ENCODE measurements at regions not wholly inside any gene's neighbourhood (a gene's known extent, or its start where the extent isn't known, plus 50 kb on each side); places are given as distances from the start of the nearest gene placed in this dataset.

- Histone ChIP-seq H4K91ac (ENCODE audit: low read depth, low read length) (no peak overlapping the region), H3K4me2 (ENCODE audit: low read length) (no peak overlapping the region), H3K4me1 (ENCODE audit: control insufficient read depth in 1 of 2, insufficient read depth in 2 of 2, low read length in 2 of 2) (peaks cover 5 to 11% of the 10 kb centered on the region in 2 experiments), H2AFZ (ENCODE audit: insufficient read depth, low read length, poor library complexity) (no peak overlapping the region), H3K36me3 (ENCODE audit: control insufficient read depth in 1 of 2, insufficient read depth in 2 of 2, low read length in 2 of 2) (no peaks in the 10 kb centered on the region), H3K79me2 (ENCODE audit: control insufficient read depth, insufficient read depth, low read length, poor library complexity) (no peaks in the 10 kb centered on the region), H2BK120ac (ENCODE audit: insufficient read depth, low read length, poor library complexity) (no peak overlapping the region), H3K4me3 (ENCODE audit: low read depth, low read length) (no peak overlapping the region), H4K12ac (ENCODE audit: low read depth, low read length) (no peak overlapping the region), H3K9ac (ENCODE audit: low read length) (no peak overlapping the region), H3K18ac (ENCODE audit: low read length) (no peak overlapping the region), H2BK12ac (ENCODE audit: low read length) (no peak overlapping the region), H2BK5ac (ENCODE audit: low read depth, low read length, poor library complexity) (no peak overlapping the region), H4K8ac (ENCODE audit: low read depth, low read length) (no peak overlapping the region), H3K27me3 (ENCODE audit: insufficient read depth, low read length) (no peaks in the 10 kb centered on the region), H3K23ac (ENCODE audit: low read length) (no peak overlapping the region), H3K79me1 (ENCODE audit: low read length) (no peaks in the 10 kb centered on the region), H3K14ac (ENCODE audit: low read length) (no peak overlapping the region), H3K9me3 (ENCODE audit: insufficient read depth, low read depth, low read length) (no peaks in the 10 kb centered on the region), H2AK5ac (ENCODE audit: low read length) (no peak overlapping the region), H3K27ac (ENCODE audit: low read depth, low read length) (no peak overlapping the region), H3K4ac (ENCODE audit: low read depth, low read length) (no peak overlapping the region)
- no peak for DNase-seq
- no CpG with 5 or more reads among the region's 6 CpGs for WGBS (ENCODE audit: extremely low coverage, insufficient coverage, insufficient read length)
These were observed 144.0 kb downstream of the DDX1 start for GRCh38 chr2:15735484-15736326.

- no CpG with 5 or more reads among the region's 4 CpGs for WGBS (ENCODE audit: extremely low coverage, insufficient coverage, insufficient read length)
These were observed 144.9 kb downstream of the DDX1 start for GRCh38 chr2:15736396-15737180.

GRCh38 chr2:15737314-15738224 is 145.9 kb downstream of the DDX1 start:
- Histone ChIP-seq H3K27me3 (ENCODE audit: insufficient read depth, low read length) (no peaks in the 10 kb centered on the region), H2AFZ (ENCODE audit: insufficient read depth, low read length, poor library complexity) (no peak overlapping the region), H3K14ac (ENCODE audit: low read length) (no peak overlapping the region), H3K18ac (ENCODE audit: low read length) (no peak overlapping the region), H3K23ac (ENCODE audit: low read length) (no peak overlapping the region), H3K4me3 (ENCODE audit: low read depth, low read length) (no peak overlapping the region), H4K91ac (ENCODE audit: low read depth, low read length) (no peak overlapping the region), H3K4ac (ENCODE audit: low read depth, low read length) (no peak overlapping the region), H3K4me1 (ENCODE audit: control insufficient read depth in 1 of 2, insufficient read depth in 2 of 2, low read length in 2 of 2) (peaks cover 0 to 6% of the 10 kb centered on the region in 2 experiments), H3K79me1 (ENCODE audit: low read length) (no peaks in the 10 kb centered on the region), H2AK5ac (ENCODE audit: low read length) (no peak overlapping the region), H3K4me2 (ENCODE audit: low read length) (no peak overlapping the region), H3K9ac (ENCODE audit: low read length) (no peak overlapping the region), H2BK5ac (ENCODE audit: low read depth, low read length, poor library complexity) (no peak overlapping the region), H2BK120ac (ENCODE audit: insufficient read depth, low read length, poor library complexity) (no peak overlapping the region), H3K9me3 (ENCODE audit: insufficient read depth, low read depth, low read length) (peaks cover 2% of the 10 kb centered on the region), H3K27ac (ENCODE audit: low read depth, low read length) (no peak overlapping the region), H4K12ac (ENCODE audit: low read depth, low read length) (no peak overlapping the region), H3K79me2 (ENCODE audit: control insufficient read depth, insufficient read depth, low read length, poor library complexity) (no peaks in the 10 kb centered on the region), H2BK12ac (ENCODE audit: low read length) (no peak overlapping the region), H3K36me3 (ENCODE audit: control insufficient read depth in 1 of 2, insufficient read depth in 2 of 2, low read length in 2 of 2) (no peaks in the 10 kb centered on the region), H4K8ac (ENCODE audit: low read depth, low read length) (no peak overlapping the region)
- no peak for DNase-seq
- WGBS (ENCODE audit: extremely low coverage, insufficient coverage, insufficient read length): no CpG with 5 or more reads among the region's 5 CpGs

More at GRCh38 chr2:15736396-15737180, 144.9 kb downstream of the DDX1 start:
- no peak overlapping the region for H2BK5ac ChIP-seq (ENCODE audit: low read depth, low read length, poor library complexity)
- no peak overlapping the region for H4K91ac ChIP-seq (ENCODE audit: low read depth, low read length)
- H3K79me1 ChIP-seq (ENCODE audit: low read length): no peaks in the 10 kb centered on the region
- H3K27ac ChIP-seq (ENCODE audit: low read depth, low read length): no peak overlapping the region
- no peak overlapping the region for H2BK120ac ChIP-seq (ENCODE audit: insufficient read depth, low read length, poor library complexity)
- H3K18ac ChIP-seq (ENCODE audit: low read length): no peak overlapping the region
- H3K9me3 ChIP-seq (ENCODE audit: insufficient read depth, low read depth, low read length): no peaks in the 10 kb centered on the region
- no peak for DNase-seq
- no peak overlapping the region for H3K23ac ChIP-seq (ENCODE audit: low read length)
- no peak overlapping the region for H3K9ac ChIP-seq (ENCODE audit: low read length)
- H3K14ac ChIP-seq (ENCODE audit: low read length): no peak overlapping the region
- H3K27me3 ChIP-seq (ENCODE audit: insufficient read depth, low read length): no peaks in the 10 kb centered on the region
- H3K4me1 ChIP-seq (ENCODE audit: control insufficient read depth in 1 of 2, insufficient read depth in 2 of 2, low read length in 2 of 2): peaks cover 0 to 6% of the 10 kb centered on the region in 2 experiments
- no peak overlapping the region for H3K4me2 ChIP-seq (ENCODE audit: low read length)
- no peak overlapping the region for H2BK12ac ChIP-seq (ENCODE audit: low read length)
- H2AK5ac ChIP-seq (ENCODE audit: low read length): no peak overlapping the region
- no peak overlapping the region for H4K8ac ChIP-seq (ENCODE audit: low read depth, low read length)
- no peaks in the 10 kb centered on the region for H3K36me3 ChIP-seq (ENCODE audit: control insufficient read depth in 1 of 2, insufficient read depth in 2 of 2, low read length in 2 of 2)
- H3K4ac ChIP-seq (ENCODE audit: low read depth, low read length): no peak overlapping the region
- no peak overlapping the region for H2AFZ ChIP-seq (ENCODE audit: insufficient read depth, low read length, poor library complexity)
- H3K79me2 ChIP-seq (ENCODE audit: control insufficient read depth, insufficient read depth, low read length, poor library complexity): no peaks in the 10 kb centered on the region
- no peak overlapping the region for H4K12ac ChIP-seq (ENCODE audit: low read depth, low read length)
- no peak overlapping the region for H3K4me3 ChIP-seq (ENCODE audit: low read depth, low read length)

- Histone ChIP-seq H4K12ac (ENCODE audit: low read depth, low read length) (no peak overlapping the region), H3K79me1 (ENCODE audit: low read length) (no peaks in the 10 kb centered on the region), H4K91ac (ENCODE audit: low read depth, low read length) (no peak overlapping the region), H3K4me1 (ENCODE audit: control insufficient read depth in 1 of 2, insufficient read depth in 2 of 2, low read length in 2 of 2) (peaks cover 0 to 6% of the 10 kb centered on the region in 2 experiments), H4K8ac (ENCODE audit: low read depth, low read length) (no peak overlapping the region), H3K79me2 (ENCODE audit: control insufficient read depth, insufficient read depth, low read length, poor library complexity) (no peaks in the 10 kb centered on the region), H3K14ac (ENCODE audit: low read length) (no peak overlapping the region), H3K4ac (ENCODE audit: low read depth, low read length) (no peak overlapping the region), H3K27ac (ENCODE audit: low read depth, low read length) (no peak overlapping the region), H2BK120ac (ENCODE audit: insufficient read depth, low read length, poor library complexity) (no peak overlapping the region), H2AK5ac (ENCODE audit: low read length) (no peak overlapping the region), H3K23ac (ENCODE audit: low read length) (no peak overlapping the region), H3K27me3 (ENCODE audit: insufficient read depth, low read length) (no peaks in the 10 kb centered on the region), H2BK5ac (ENCODE audit: low read depth, low read length, poor library complexity) (no peak overlapping the region), H3K4me3 (ENCODE audit: low read depth, low read length) (no peak overlapping the region), H3K9ac (ENCODE audit: low read length) (no peak overlapping the region), H2BK12ac (ENCODE audit: low read length) (no peak overlapping the region), H3K9me3 (ENCODE audit: insufficient read depth, low read depth, low read length) (peaks cover 2% of the 10 kb centered on the region), H2AFZ (ENCODE audit: insufficient read depth, low read length, poor library complexity) (no peak overlapping the region), H3K18ac (ENCODE audit: low read length) (no peak overlapping the region), H3K36me3 (ENCODE audit: control insufficient read depth in 1 of 2, insufficient read depth in 2 of 2, low read length in 2 of 2) (no peaks in the 10 kb centered on the region), H3K4me2 (ENCODE audit: low read length) (no peak overlapping the region)
- WGBS (ENCODE audit: extremely low coverage, insufficient coverage, insufficient read length): no CpG with 5 or more reads among the region's 7 CpGs
- DNase-seq: no peak
These were observed 146.5 kb downstream of the DDX1 start for GRCh38 chr2:15738225-15738546.

All from trophoblast cell (in vitro differentiated cells and primary cell).